ENCODE measurements at regions not wholly inside any gene's neighbourhood (a gene's known extent, or its start where the extent isn't known, plus 50 kb on each side); places are given as distances from the start of the nearest gene placed in this dataset.

DNA sequence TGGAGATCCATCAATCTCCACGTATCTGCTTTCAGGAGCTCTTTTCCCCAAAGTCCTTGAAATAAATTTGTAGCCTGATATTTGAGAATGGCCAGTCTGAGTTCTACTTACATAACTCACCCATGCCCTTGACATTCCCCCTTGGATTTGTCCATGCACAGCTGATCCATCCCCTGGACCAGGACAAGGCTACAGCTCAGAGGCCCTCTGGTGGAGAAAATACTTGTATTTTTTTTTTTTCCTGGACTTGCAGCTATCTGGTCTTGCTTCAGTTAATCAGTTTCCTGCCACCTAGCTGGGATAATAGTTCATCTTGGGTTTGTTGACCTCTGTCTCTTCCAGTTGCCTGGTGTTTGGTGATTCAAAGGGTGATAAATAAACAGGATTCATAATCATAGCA is 467.6 kb downstream of the DHX35 start:
- ChIA-PET POLR2A (no interaction called here), CTCF (interaction anchor here (0.5 to 2.4 kb wide), 11 partner anchors 11 to 1214 kb away, joined by 3 to 25 read pairs (median 3); no protein-coding TSS in a partner anchor)
- no peaks in the 10 kb centered on the region for H3K9me3 ChIP-seq (ENCODE audit: control insufficient read depth, insufficient read depth, low read depth, low read length)
- H3K4me1 ChIP-seq (ENCODE audit: control insufficient read depth, insufficient read depth, low read length), result no peaks in the 10 kb centered on the region
- TF ChIP-seq RBAK (tag by site-specific recombination; IDR thresholded peaks at IDR 0.05) (no peak), ZNF354C (tag by site-specific recombination; IDR thresholded peaks at IDR 0.05; ENCODE audit: borderline replicate concordance, low read depth) (no peak), ZNF138 (tag by site-specific recombination; IDR thresholded peaks at IDR 0.05; ENCODE audit: borderline replicate concordance) (no peak), MYNN (tag by site-specific recombination; IDR thresholded peaks at IDR 0.05; ENCODE audit: borderline replicate concordance) (no peak)
- TF ChIP-seq, protein P1, sequence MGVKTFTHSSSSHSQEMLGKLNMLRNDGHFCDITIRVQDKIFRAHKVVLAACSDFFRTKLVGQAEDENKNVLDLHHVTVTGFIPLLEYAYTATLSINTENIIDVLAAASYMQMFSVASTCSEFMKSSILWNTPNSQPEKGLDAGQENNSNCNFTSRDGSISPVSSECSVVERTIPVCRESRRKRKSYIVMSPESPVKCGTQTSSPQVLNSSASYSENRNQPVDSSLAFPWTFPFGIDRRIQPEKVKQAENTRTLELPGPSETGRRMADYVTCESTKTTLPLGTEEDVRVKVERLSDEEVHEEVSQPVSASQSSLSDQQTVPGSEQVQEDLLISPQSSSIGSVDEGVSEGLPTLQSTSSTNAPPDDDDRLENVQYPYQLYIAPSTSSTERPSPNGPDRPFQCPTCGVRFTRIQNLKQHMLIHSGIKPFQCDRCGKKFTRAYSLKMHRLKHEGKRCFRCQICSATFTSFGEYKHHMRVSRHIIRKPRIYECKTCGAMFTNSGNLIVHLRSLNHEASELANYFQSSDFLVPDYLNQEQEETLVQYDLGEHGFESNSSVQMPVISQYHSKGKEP (tag by site-specific recombination; IDR thresholded peaks at IDR 0.05), result no peak
- TF ChIP-seq, protein P2, sequence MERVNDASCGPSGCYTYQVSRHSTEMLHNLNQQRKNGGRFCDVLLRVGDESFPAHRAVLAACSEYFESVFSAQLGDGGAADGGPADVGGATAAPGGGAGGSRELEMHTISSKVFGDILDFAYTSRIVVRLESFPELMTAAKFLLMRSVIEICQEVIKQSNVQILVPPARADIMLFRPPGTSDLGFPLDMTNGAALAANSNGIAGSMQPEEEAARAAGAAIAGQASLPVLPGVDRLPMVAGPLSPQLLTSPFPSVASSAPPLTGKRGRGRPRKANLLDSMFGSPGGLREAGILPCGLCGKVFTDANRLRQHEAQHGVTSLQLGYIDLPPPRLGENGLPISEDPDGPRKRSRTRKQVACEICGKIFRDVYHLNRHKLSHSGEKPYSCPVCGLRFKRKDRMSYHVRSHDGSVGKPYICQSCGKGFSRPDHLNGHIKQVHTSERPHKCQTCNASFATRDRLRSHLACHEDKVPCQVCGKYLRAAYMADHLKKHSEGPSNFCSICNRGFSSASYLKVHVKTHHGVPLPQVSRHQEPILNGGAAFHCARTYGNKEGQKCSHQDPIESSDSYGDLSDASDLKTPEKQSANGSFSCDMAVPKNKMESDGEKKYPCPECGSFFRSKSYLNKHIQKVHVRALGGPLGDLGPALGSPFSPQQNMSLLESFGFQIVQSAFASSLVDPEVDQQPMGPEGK (tag by site-specific recombination; IDR thresholded peaks at IDR 0.05), result no peak
- no peak overlapping the region for H3K27ac ChIP-seq (ENCODE audit: extremely low read depth, low read depth, low read length)
- no peaks in the 10 kb centered on the region for H3K36me3 ChIP-seq (ENCODE audit: control insufficient read depth in 2 of 2, insufficient read depth in 1 of 2, low read length in 2 of 2)
- H3K4me3 ChIP-seq (ENCODE audit: low read depth, low read length), result no peak overlapping the region

DNA sequence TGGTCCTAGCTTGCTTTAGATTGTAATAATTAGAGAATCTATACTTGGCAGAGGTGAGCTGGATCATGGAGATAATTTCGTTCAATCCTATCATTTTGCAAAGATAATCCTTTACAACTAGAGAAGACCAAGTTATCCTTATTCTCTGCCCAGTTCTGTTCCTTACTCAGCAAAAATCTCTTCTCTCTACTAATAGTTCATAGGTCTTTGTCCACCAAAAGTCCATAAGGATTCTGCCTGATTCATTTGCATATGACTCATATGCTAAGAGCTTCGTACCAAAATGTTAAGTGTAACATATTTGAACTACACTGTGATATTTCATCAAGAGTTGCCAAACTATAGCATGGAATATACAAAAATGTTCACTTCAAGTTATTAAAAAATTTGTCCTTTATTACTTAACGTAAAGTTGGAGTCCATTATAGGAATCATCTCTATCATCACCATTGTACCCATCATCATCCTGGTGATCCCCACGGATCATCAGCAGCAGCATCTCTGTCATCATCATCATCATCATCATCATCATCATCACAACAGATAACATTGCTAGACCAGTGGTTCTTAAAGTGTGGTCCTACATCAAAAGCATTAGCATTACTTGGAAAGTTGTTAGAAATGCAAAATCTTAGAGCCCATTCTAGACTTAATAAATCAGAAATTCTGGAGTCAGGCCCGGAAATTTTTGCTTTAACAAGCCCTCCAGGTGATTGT is 463.0 kb downstream of the DHX35 start:
- POLR2A ChIA-PET, result no interaction called here
- no peaks in the 10 kb centered on the region for H3K4me1 ChIP-seq (ENCODE audit: control insufficient read depth, insufficient read depth, low read length)
- TF ChIP-seq, protein P3, sequence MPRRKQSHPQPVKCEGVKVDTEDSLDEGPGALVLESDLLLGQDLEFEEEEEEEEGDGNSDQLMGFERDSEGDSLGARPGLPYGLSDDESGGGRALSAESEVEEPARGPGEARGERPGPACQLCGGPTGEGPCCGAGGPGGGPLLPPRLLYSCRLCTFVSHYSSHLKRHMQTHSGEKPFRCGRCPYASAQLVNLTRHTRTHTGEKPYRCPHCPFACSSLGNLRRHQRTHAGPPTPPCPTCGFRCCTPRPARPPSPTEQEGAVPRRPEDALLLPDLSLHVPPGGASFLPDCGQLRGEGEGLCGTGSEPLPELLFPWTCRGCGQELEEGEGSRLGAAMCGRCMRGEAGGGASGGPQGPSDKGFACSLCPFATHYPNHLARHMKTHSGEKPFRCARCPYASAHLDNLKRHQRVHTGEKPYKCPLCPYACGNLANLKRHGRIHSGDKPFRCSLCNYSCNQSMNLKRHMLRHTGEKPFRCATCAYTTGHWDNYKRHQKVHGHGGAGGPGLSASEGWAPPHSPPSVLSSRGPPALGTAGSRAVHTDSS (tag by site-specific recombination; IDR thresholded peaks at IDR 0.05), result peak; percentile 41; the same call in 1 of the 2 replicates
- TF ChIP-seq SCRT2 (tag by site-specific recombination; IDR thresholded peaks at IDR 0.05), result no peak
- TF ChIP-seq ZNF37A (tag by site-specific recombination; IDR thresholded peaks at IDR 0.05), result no peak

DNA sequence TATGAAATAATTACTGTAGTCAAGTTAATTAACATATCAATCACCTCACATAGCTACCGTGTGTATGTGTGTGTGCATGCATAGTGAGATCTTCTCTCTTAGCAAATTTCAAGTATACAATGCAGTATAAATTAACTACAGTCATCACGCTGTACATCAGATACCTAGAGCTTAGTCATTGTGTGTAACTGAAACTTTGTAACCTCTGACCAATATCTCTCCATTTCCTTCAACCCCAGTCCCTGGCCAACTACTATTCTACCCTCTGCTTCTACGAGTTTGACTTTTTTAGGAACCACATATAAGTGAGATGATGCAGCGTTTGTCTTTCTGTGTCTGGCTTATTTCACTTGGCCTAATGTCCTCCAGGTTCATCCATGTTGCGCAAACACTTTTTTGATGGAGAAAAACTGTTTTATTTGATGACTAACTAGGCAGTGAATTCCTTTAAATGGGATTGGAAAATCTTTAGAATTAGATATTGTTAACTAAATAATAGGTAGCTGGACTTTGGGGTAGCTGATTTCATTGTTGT is 459.5 kb downstream of the DHX35 start:
- TF ChIP-seq ZNF776 (tag by site-specific recombination; IDR thresholded peaks at IDR 0.05; ENCODE audit: borderline replicate concordance) (no peak), ZBTB8A (tag by site-specific recombination; IDR thresholded peaks at IDR 0.05) (no peak), GLI4 (tag by site-specific recombination; IDR thresholded peaks at IDR 0.05) (no peak), ZBTB21 (tag by site-specific recombination; IDR thresholded peaks at IDR 0.05) (no peak), YY2 (tag by site-specific recombination; IDR thresholded peaks at IDR 0.05) (no peak), ZNF24 (tag by site-specific recombination; IDR thresholded peaks at IDR 0.05) (no peak)
- Histone ChIP-seq H3K27ac (ENCODE audit: extremely low read depth, low read depth, low read length) (no peak overlapping the region), H3K9me3 (ENCODE audit: control insufficient read depth, insufficient read depth, low read depth, low read length) (no peaks in the 10 kb centered on the region), H3K36me3 (ENCODE audit: control insufficient read depth in 2 of 2, insufficient read depth in 1 of 2, low read length in 2 of 2) (no peaks in the 10 kb centered on the region), H3K4me1 (ENCODE audit: control insufficient read depth, insufficient read depth, low read length) (no peaks in the 10 kb centered on the region), H3K4me3 (ENCODE audit: low read depth, low read length) (no peak overlapping the region)
- POLR2A ChIA-PET, result no interaction called here
- CTCF ChIA-PET, result no interaction called here

More for the DNA sequence above, 463.0 kb downstream of the DHX35 start:
- H3K27ac ChIP-seq (ENCODE audit: extremely low read depth, low read depth, low read length), result no peak overlapping the region
- CTCF ChIA-PET, result no interaction called here
- no peaks in the 10 kb centered on the region for H3K36me3 ChIP-seq (ENCODE audit: control insufficient read depth in 2 of 2, insufficient read depth in 1 of 2, low read length in 2 of 2)
- no peaks in the 10 kb centered on the region for H3K9me3 ChIP-seq (ENCODE audit: control insufficient read depth, insufficient read depth, low read depth, low read length)
- no peak overlapping the region for H3K4me3 ChIP-seq (ENCODE audit: low read depth, low read length)

Measured in HEK293 (cell line).